ENCODE measurements at regions not wholly inside any gene's neighbourhood (a gene's known extent, or its start where the extent isn't known, plus 50 kb on each side); places are given as distances from the start of the nearest gene placed in this dataset.

- Histone ChIP-seq H3K27me3 (replicated peaks in 1 of 7) (no peaks in the 10 kb centered on the region), H3K27ac (no peak overlapping the region), H3K36me3 (no peaks in the 10 kb centered on the region), H3K4me1 (no peaks in the 10 kb centered on the region), H3K9me3 (peaks cover 0 to 12% (median 0%) of the 10 kb centered on the region in 8 donors), H3K4me3 (no peak overlapping the region)
- intact Hi-C loops (cut with DNase I; ENCODE audit: low total_unique reads), result no loop called here
- 83 to 89% (median 86%) methylated on average over 4 of the region's 4 CpGs for WGBS, 5 donors
- no peak for TF ChIP-seq POLR2A (IDR thresholded peaks at IDR 0.05)
- DNase-seq, result no peak
Observed at GRCh38 chr4:126935801-126936200, 697.0 kb upstream of the INTU start.

GRCh38 chr4:126937342-126937741 lies 695.4 kb upstream of the INTU start:
- DNase-seq, result no peak
- Histone ChIP-seq H3K36me3 (no peaks in the 10 kb centered on the region), H3K4me1 (no peaks in the 10 kb centered on the region), H3K9me3 (peaks cover 0 to 12% (median 0%) of the 10 kb centered on the region in 8 donors), H3K4me3 (no peak overlapping the region), H3K27ac (no peak overlapping the region), H3K27me3 (replicated peaks in 1 of 7) (no peaks in the 10 kb centered on the region)
- intact Hi-C loops (cut with DNase I; ENCODE audit: low total_unique reads), result no loop called here
- TF ChIP-seq POLR2AphosphoS5 (IDR thresholded peaks at IDR 0.05), result no peak
- TF ChIP-seq POLR2A (IDR thresholded peaks at IDR 0.05), result no peak
- TF ChIP-seq CTCF (IDR thresholded peaks at IDR 0.05 in 8 of 11, conservative IDR thresholded peaks at IDR 0.05 in 3 of 11), result no peak

GRCh38 chr4:126937846-126938422 lies 694.8 kb upstream of the INTU start:
- no peak for DNase-seq
- no peak overlapping the region for H3K27ac ChIP-seq
- H3K4me1 ChIP-seq, result no peaks in the 10 kb centered on the region
- 75 to 91% (median 83%) methylated on average over 2 of the region's 2 CpGs for WGBS, 5 donors
- H3K27me3 ChIP-seq (replicated peaks in 1 of 7), result no peaks in the 10 kb centered on the region
- TF ChIP-seq POLR2A (IDR thresholded peaks at IDR 0.05), result no peak
- no peak for TF ChIP-seq CTCF (IDR thresholded peaks at IDR 0.05 in 8 of 11, conservative IDR thresholded peaks at IDR 0.05 in 3 of 11)
- TF ChIP-seq POLR2AphosphoS5 (IDR thresholded peaks at IDR 0.05), result no peak
- no peaks in the 10 kb centered on the region for H3K36me3 ChIP-seq
- intact Hi-C loops (cut with DNase I; ENCODE audit: low total_unique reads), result no loop called here
- no peak overlapping the region for H3K4me3 ChIP-seq
- H3K9me3 ChIP-seq, result peaks cover 0 to 12% (median 0%) of the 10 kb centered on the region in 8 donors

GRCh38 chr4:126939401-126939800 lies 693.4 kb upstream of the INTU start:
- TF ChIP-seq POLR2AphosphoS5 (IDR thresholded peaks at IDR 0.05) (no peak), POLR2A (IDR thresholded peaks at IDR 0.05) (no peak), CTCF (IDR thresholded peaks at IDR 0.05 in 8 of 11, conservative IDR thresholded peaks at IDR 0.05 in 3 of 11) (no peak)
- 61 to 79% (median 73%) methylated on average over 2 of the region's 2 CpGs for WGBS, 5 donors
- peaks cover 0 to 12% (median 0%) of the 10 kb centered on the region in 8 donors for H3K9me3 ChIP-seq
- H3K4me1 ChIP-seq, result no peaks in the 10 kb centered on the region
- DNase-seq, result no peak
- no peaks in the 10 kb centered on the region for H3K36me3 ChIP-seq
- no peaks in the 10 kb centered on the region for H3K27me3 ChIP-seq (replicated peaks in 1 of 7)
- intact Hi-C loops (cut with DNase I; ENCODE audit: low total_unique reads), result no loop called here
- no peak overlapping the region for H3K27ac ChIP-seq
- H3K4me3 ChIP-seq, result no peak overlapping the region

- WGBS, 5 donors, result 61 to 78% (median 69%) methylated on average over 3 of the region's 3 CpGs
- TF ChIP-seq POLR2A (IDR thresholded peaks at IDR 0.05) (no peak), POLR2AphosphoS5 (IDR thresholded peaks at IDR 0.05) (no peak), CTCF (IDR thresholded peaks at IDR 0.05 in 8 of 11, conservative IDR thresholded peaks at IDR 0.05 in 3 of 11) (no peak)
- Histone ChIP-seq H3K9me3 (no peaks in the 10 kb centered on the region), H3K4me3 (no peak overlapping the region), H3K36me3 (no peaks in the 10 kb centered on the region), H3K27ac (no peak overlapping the region), H3K27me3 (replicated peaks in 1 of 7) (no peaks in the 10 kb centered on the region), H3K4me1 (no peaks in the 10 kb centered on the region)
- DNase-seq, result no peak
- intact Hi-C loops (cut with DNase I; ENCODE audit: low total_unique reads), result no loop called here
Observed at GRCh38 chr4:126947536-126947935, 685.2 kb upstream of the INTU start.

Data from spleen (tissue), 11 donors.